ENCODE measurements at regions not wholly inside any gene's neighbourhood (a gene's known extent, or its start where the extent isn't known, plus 50 kb on each side); places are given as distances from the start of the nearest gene placed in this dataset.
A peak's percentile ranks its signal among the peaks of the same experiment; 100 is the strongest.

- no peak for TF ChIP-seq CTCF (IDR thresholded peaks at IDR 0.05; ENCODE audit: borderline replicate concordance, extremely low read depth, insufficient read depth)
- Histone ChIP-seq H3K4me1 (ENCODE audit: control insufficient read depth in 2 of 3, insufficient read depth in 2 of 3, low read depth in 1 of 3, low read length in 3 of 3) (no peaks in the 10 kb centered on the region), H3K9me3 (ENCODE audit: control insufficient read depth in 2 of 3, insufficient read depth in 1 of 3, low read length in 3 of 3) (peaks cover 0 to 4% (median 0%) of the 10 kb centered on the region in 3 donors), H3K36me3 (ENCODE audit: control insufficient read depth in 2 of 3, insufficient read depth in 3 of 3, low read length in 3 of 3) (no peaks in the 10 kb centered on the region), H3K27ac (ENCODE audit: low read depth in 2 of 2, low read length in 2 of 2) (no peak overlapping the region), H3K4me3 (ENCODE audit: low read length in 3 of 3) (no peak overlapping the region), H3K9ac (ENCODE audit: low read length in 3 of 3) (no peak overlapping the region), H3K27me3 (ENCODE audit: control insufficient read depth, insufficient read depth, low read length) (no peaks in the 10 kb centered on the region)
- FAIRE-seq (no peak), DNase-seq (peak in 1 of 5 donors; percentile 15)
- intact Hi-C loops (cut with DNase I) = no loop called here
These were observed 76.7 kb downstream of the PTGR3 start for GRCh38 chr18:75132098-75132870.

DNA sequence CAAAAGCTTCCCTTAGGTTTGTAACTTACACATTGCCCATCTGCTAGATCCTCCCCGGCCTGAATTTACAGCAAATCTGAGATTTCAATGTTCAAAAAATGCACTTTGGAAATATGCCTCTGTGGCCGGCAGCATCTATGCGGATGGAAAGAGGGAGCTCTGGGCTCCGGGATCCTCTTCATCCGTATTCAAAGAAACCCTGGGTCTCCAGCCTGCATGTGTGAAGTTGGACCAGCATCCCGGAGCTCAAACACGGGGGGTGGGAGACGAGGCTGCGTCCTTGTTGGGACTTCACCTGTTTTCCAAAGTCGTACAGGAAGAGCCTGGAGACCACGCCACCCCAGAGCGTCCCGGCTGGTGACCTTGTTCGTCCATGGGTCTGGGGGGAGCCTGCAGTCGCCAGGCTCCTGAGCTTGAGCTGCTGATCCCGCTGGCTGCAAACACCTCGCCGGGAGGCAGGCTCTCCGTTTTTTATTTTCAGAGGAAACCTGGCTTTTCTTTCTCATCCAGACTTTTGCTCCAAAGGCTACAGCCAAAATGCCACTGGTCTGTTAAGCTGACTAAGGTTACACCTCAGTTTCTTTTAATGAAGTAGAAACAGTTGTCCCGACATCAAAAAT, 77.4 kb downstream of the PTGR3 start:
- no peak for FAIRE-seq
- intact Hi-C loops (cut with DNase I) = no loop called here

GRCh38 chr18:75130591-75131328, 78.2 kb downstream of the PTGR3 start:
- Histone ChIP-seq H3K27me3 (ENCODE audit: control insufficient read depth, insufficient read depth, low read length) (no peaks in the 10 kb centered on the region), H3K27ac (ENCODE audit: low read depth in 2 of 2, low read length in 2 of 2) (no peak overlapping the region), H3K9ac (ENCODE audit: low read length in 3 of 3) (no peak overlapping the region), H3K9me3 (ENCODE audit: control insufficient read depth in 2 of 3, insufficient read depth in 1 of 3, low read length in 3 of 3) (peaks cover 0 to 4% (median 0%) of the 10 kb centered on the region in 3 donors), H3K4me3 (ENCODE audit: low read length in 3 of 3) (no peak overlapping the region), H3K4me1 (ENCODE audit: control insufficient read depth in 2 of 3, insufficient read depth in 2 of 3, low read depth in 1 of 3, low read length in 3 of 3) (no peaks in the 10 kb centered on the region), H3K36me3 (ENCODE audit: control insufficient read depth in 2 of 3, insufficient read depth in 3 of 3, low read length in 3 of 3) (no peaks in the 10 kb centered on the region)
- TF ChIP-seq CTCF (IDR thresholded peaks at IDR 0.05; ENCODE audit: borderline replicate concordance, extremely low read depth, insufficient read depth) = no peak
- intact Hi-C loops (cut with DNase I) = no loop called here
- DNase-seq (peak in 1 of 5 donors; percentile 9), FAIRE-seq (no peak)

More for the DNA sequence above, 77.4 kb downstream of the PTGR3 start:
- Histone ChIP-seq H3K9ac (ENCODE audit: low read length in 3 of 3) (no peak overlapping the region), H3K4me3 (ENCODE audit: low read length in 3 of 3) (no peak overlapping the region), H3K9me3 (ENCODE audit: control insufficient read depth in 2 of 3, insufficient read depth in 1 of 3, low read length in 3 of 3) (peaks cover 0 to 4% (median 0%) of the 10 kb centered on the region in 3 donors), H3K4me1 (ENCODE audit: control insufficient read depth in 2 of 3, insufficient read depth in 2 of 3, low read depth in 1 of 3, low read length in 3 of 3) (no peaks in the 10 kb centered on the region), H3K36me3 (ENCODE audit: control insufficient read depth in 2 of 3, insufficient read depth in 3 of 3, low read length in 3 of 3) (no peaks in the 10 kb centered on the region), H3K27ac (ENCODE audit: low read depth in 2 of 2, low read length in 2 of 2) (no peak overlapping the region), H3K27me3 (ENCODE audit: control insufficient read depth, insufficient read depth, low read length) (no peaks in the 10 kb centered on the region)
- no peak for TF ChIP-seq CTCF (IDR thresholded peaks at IDR 0.05; ENCODE audit: borderline replicate concordance, extremely low read depth, insufficient read depth)
- DNase-seq = no peak

Measured in kidney (tissue), 13 donors.